Upper lobe of right lung (tissue), 1 donor: ENCODE measurements at regions not wholly inside any gene's neighbourhood (a gene's known extent, or its start where the extent isn't known, plus 50 kb on each side); places are given as distances from the start of the nearest gene placed in this dataset.

Experiments used
- ATAC-seq: fragments of 200-7000 bp; cut with Tn5 transposase; one replicate; pipeline ENCODE4 v1.9.1; 2020; ENCODE audit warnings: mild to moderate bottlenecking, moderate library complexity
- DNase-seq: peaks from one replicate; pipeline ENCODE4 v3.0.0-alpha.2; 2020
- H3K27ac ChIP-seq: fragments of 200-600 bp; one replicate; pipeline ENCODE4 v1.8.0; 2022
- H3K27me3 ChIP-seq: fragments of 200-600 bp; one replicate; pipeline ENCODE4 v1.8.0; 2022; ENCODE audit warnings: mild to moderate bottlenecking
- H3K36me3 ChIP-seq: fragments of 200-600 bp; one replicate; pipeline ENCODE4 v1.8.0; 2022
- H3K4me1 ChIP-seq: fragments of 200-600 bp; one replicate; pipeline ENCODE4 v1.8.0; 2022
- H3K4me3 ChIP-seq: fragments of 200-600 bp; one replicate; pipeline ENCODE4 v1.8.0; 2022; ENCODE audit warnings: mild to moderate bottlenecking
- H3K9me3 ChIP-seq: fragments of 200-600 bp; one replicate; pipeline ENCODE4 v1.8.0; 2022
- CTCF ChIP-seq: fragments of 200-600 bp; IDR thresholded peaks from one replicate; pipeline ENCODE4 v1.8.0; 2022; ENCODE audit warnings: antibody characterized with exemption
- intact Hi-C: fragments of 100-400 bp; cut with DNase I; formaldehyde crosslinking; loops from one replicate; pipeline ENCODE4 v1.11.0; 2022
- donor health status: DM: no; HTN: yes; CAD: no; lungs with severe emphysema.

- intact Hi-C loops: no loop called here
- no peak for TF ChIP-seq CTCF
- H3K4me1 ChIP-seq: no peaks in the 10 kb centered on the region
Measured at GRCh38 chr4:138614398-138615142, 372.4 kb upstream of the SLC7A11 start.

GRCh38 chr4:138612428-138612827, 370.3 kb upstream of the SLC7A11 start:
- ATAC-seq: no peak
- no peaks in the 10 kb centered on the region for H3K27me3 ChIP-seq
- H3K4me3 ChIP-seq: no peak overlapping the region
- no peak overlapping the region for H3K27ac ChIP-seq
- H3K9me3 ChIP-seq: no peaks in the 10 kb centered on the region
- TF ChIP-seq CTCF: no peak
- no peak for DNase-seq
- no peaks in the 10 kb centered on the region for H3K36me3 ChIP-seq
- intact Hi-C loops: no loop called here
- H3K4me1 ChIP-seq: no peaks in the 10 kb centered on the region

More at GRCh38 chr4:138614398-138615142, 372.4 kb upstream of the SLC7A11 start:
- DNase-seq: no peak
- no peaks in the 10 kb centered on the region for H3K9me3 ChIP-seq
- no peak overlapping the region for H3K27ac ChIP-seq
- no peaks in the 10 kb centered on the region for H3K36me3 ChIP-seq
- no peak for ATAC-seq
- no peaks in the 10 kb centered on the region for H3K27me3 ChIP-seq
- H3K4me3 ChIP-seq: no peak overlapping the region

- no peak for TF ChIP-seq CTCF
- Histone ChIP-seq H3K9me3 (no peaks in the 10 kb centered on the region), H3K36me3 (no peaks in the 10 kb centered on the region), H3K27ac (no peak overlapping the region), H3K4me3 (no peak overlapping the region), H3K4me1 (no peaks in the 10 kb centered on the region), H3K27me3 (no peaks in the 10 kb centered on the region)
- intact Hi-C loops: no loop called here
- DNase-seq (no peak), ATAC-seq (no peak)
Measured at GRCh38 chr4:138611721-138612120, 369.6 kb upstream of the SLC7A11 start.

- ATAC-seq (no peak), DNase-seq (no peak)
- intact Hi-C loops: no loop called here
Measured at GRCh38 chr4:138611017-138611416, 368.9 kb upstream of the SLC7A11 start.

GRCh38 chr4:138609943-138610350, 367.8 kb upstream of the SLC7A11 start:
- intact Hi-C loops: no loop called here
- DNase-seq (no peak), ATAC-seq (no peak)
- no peak for TF ChIP-seq CTCF
- Histone ChIP-seq H3K27me3 (no peaks in the 10 kb centered on the region), H3K4me1 (no peaks in the 10 kb centered on the region), H3K4me3 (no peak overlapping the region), H3K36me3 (no peaks in the 10 kb centered on the region), H3K9me3 (no peaks in the 10 kb centered on the region), H3K27ac (no peak overlapping the region)

More at GRCh38 chr4:138611017-138611416, 368.9 kb upstream of the SLC7A11 start:
- no peak overlapping the region for H3K4me3 ChIP-seq
- no peak overlapping the region for H3K27ac ChIP-seq
- no peak for TF ChIP-seq CTCF
- H3K27me3 ChIP-seq: no peaks in the 10 kb centered on the region
- H3K36me3 ChIP-seq: no peaks in the 10 kb centered on the region
- H3K9me3 ChIP-seq: no peaks in the 10 kb centered on the region
- H3K4me1 ChIP-seq: no peaks in the 10 kb centered on the region
